ENCODE measurements at regions not wholly inside any gene's neighbourhood (a gene's known extent, or its start where the extent isn't known, plus 50 kb on each side); places are given as distances from the start of the nearest gene placed in this dataset.

DNA sequence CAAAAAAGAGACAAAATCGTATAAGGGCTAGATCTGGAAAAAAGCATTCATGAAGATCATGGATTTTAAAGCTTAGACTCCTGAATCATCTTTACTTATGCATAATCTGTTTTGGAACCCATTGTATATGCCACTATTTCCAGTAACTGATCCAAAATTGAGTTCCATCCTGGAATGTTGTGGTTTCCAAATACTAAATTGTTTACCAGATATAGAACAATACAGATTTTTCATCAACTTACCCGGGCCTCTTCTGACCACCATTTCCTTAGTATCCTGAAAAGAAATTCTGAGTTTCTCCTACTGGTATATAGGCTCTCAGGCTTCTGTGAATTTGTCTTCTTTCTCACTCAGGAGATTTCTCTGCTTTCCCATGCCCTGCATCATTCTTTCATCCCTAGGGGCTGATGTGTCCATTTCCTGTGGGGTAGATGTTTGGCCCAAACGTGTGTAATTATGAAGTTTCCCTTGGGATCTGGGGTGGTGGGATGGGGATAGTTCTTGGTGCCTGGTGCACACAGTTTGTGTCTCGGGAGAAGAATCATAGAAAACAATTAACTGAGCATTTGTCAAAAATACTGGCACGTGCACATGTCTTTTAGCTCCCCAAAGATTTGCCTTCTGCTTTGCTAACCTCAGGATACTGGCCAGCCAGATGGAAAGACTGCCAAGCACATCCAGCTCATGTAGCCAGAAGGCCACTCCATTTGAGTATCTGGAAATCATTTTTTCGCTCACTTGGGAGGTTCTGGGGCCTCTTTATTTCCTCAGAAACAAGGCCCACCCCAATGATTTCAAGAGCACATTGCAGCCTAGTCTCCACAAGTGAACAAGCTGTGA is 127.8 kb downstream of the NTMT2 start (continued):
- TF ChIP-seq, protein P1, sequence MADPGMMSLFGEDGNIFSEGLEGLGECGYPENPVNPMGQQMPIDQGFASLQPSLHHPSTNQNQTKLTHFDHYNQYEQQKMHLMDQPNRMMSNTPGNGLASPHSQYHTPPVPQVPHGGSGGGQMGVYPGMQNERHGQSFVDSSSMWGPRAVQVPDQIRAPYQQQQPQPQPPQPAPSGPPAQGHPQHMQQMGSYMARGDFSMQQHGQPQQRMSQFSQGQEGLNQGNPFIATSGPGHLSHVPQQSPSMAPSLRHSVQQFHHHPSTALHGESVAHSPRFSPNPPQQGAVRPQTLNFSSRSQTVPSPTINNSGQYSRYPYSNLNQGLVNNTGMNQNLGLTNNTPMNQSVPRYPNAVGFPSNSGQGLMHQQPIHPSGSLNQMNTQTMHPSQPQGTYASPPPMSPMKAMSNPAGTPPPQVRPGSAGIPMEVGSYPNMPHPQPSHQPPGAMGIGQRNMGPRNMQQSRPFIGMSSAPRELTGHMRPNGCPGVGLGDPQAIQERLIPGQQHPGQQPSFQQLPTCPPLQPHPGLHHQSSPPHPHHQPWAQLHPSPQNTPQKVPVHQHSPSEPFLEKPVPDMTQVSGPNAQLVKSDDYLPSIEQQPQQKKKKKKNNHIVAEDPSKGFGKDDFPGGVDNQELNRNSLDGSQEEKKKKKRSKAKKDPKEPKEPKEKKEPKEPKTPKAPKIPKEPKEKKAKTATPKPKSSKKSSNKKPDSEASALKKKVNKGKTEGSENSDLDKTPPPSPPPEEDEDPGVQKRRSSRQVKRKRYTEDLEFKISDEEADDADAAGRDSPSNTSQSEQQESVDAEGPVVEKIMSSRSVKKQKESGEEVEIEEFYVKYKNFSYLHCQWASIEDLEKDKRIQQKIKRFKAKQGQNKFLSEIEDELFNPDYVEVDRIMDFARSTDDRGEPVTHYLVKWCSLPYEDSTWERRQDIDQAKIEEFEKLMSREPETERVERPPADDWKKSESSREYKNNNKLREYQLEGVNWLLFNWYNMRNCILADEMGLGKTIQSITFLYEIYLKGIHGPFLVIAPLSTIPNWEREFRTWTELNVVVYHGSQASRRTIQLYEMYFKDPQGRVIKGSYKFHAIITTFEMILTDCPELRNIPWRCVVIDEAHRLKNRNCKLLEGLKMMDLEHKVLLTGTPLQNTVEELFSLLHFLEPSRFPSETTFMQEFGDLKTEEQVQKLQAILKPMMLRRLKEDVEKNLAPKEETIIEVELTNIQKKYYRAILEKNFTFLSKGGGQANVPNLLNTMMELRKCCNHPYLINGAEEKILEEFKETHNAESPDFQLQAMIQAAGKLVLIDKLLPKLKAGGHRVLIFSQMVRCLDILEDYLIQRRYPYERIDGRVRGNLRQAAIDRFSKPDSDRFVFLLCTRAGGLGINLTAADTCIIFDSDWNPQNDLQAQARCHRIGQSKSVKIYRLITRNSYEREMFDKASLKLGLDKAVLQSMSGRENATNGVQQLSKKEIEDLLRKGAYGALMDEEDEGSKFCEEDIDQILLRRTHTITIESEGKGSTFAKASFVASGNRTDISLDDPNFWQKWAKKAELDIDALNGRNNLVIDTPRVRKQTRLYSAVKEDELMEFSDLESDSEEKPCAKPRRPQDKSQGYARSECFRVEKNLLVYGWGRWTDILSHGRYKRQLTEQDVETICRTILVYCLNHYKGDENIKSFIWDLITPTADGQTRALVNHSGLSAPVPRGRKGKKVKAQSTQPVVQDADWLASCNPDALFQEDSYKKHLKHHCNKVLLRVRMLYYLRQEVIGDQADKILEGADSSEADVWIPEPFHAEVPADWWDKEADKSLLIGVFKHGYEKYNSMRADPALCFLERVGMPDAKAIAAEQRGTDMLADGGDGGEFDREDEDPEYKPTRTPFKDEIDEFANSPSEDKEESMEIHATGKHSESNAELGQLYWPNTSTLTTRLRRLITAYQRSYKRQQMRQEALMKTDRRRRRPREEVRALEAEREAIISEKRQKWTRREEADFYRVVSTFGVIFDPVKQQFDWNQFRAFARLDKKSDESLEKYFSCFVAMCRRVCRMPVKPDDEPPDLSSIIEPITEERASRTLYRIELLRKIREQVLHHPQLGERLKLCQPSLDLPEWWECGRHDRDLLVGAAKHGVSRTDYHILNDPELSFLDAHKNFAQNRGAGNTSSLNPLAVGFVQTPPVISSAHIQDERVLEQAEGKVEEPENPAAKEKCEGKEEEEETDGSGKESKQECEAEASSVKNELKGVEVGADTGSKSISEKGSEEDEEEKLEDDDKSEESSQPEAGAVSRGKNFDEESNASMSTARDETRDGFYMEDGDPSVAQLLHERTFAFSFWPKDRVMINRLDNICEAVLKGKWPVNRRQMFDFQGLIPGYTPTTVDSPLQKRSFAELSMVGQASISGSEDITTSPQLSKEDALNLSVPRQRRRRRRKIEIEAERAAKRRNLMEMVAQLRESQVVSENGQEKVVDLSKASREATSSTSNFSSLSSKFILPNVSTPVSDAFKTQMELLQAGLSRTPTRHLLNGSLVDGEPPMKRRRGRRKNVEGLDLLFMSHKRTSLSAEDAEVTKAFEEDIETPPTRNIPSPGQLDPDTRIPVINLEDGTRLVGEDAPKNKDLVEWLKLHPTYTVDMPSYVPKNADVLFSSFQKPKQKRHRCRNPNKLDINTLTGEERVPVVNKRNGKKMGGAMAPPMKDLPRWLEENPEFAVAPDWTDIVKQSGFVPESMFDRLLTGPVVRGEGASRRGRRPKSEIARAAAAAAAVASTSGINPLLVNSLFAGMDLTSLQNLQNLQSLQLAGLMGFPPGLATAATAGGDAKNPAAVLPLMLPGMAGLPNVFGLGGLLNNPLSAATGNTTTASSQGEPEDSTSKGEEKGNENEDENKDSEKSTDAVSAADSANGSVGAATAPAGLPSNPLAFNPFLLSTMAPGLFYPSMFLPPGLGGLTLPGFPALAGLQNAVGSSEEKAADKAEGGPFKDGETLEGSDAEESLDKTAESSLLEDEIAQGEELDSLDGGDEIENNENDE (IDR thresholded peaks at IDR 0.05; ENCODE audit: insufficient replicate concordance, low read length) = no peak
- TF ChIP-seq JUN (IDR thresholded peaks at IDR 0.05; ENCODE audit: low read depth, low read length) = no peak
- no peak for TF ChIP-seq RNF2 (IDR thresholded peaks at IDR 0.05; ENCODE audit: borderline replicate concordance, low read depth, low read length, missing control alignments, poor library complexity, severe bottlenecking)
- TF ChIP-seq TEAD4 (IDR thresholded peaks at IDR 0.05; ENCODE audit: low read depth, low read length) = no peak
- TF ChIP-seq SIX5 (IDR thresholded peaks at IDR 0.05; ENCODE audit: low read depth, low read length) = no peak
- no peak for TF ChIP-seq SP2 (IDR thresholded peaks at IDR 0.05; ENCODE audit: low read length)
- no peak for TF ChIP-seq KDM1A (IDR thresholded peaks at IDR 0.05; ENCODE audit: borderline replicate concordance, low read length)
- TF ChIP-seq CEBPB (IDR thresholded peaks at IDR 0.05; ENCODE audit: low read depth, low read length) = no peak
- no peak for TF ChIP-seq TAF7 (optimal IDR thresholded peaks at IDR 0.05; ENCODE audit: borderline replicate concordance, low read depth, low read length)
- TF ChIP-seq CREB1 (IDR thresholded peaks at IDR 0.05) = no peak
- no peak for TF ChIP-seq RBBP5 (IDR thresholded peaks at IDR 0.05; ENCODE audit: borderline replicate concordance, low read depth, low read length)

Measured in H1 (cell line).